Endothelial cell (in vitro differentiated cells): ENCODE measurements at regions not wholly inside any gene's neighbourhood (a gene's known extent, or its start where the extent isn't known, plus 50 kb on each side); places are given as distances from the start of the nearest gene placed in this dataset.
"Not testable (repeated sequence)": the region's sequence is repeated elsewhere in the genome, so short reads cannot be mapped to it uniquely, and the experiment has no call there.

ENCODE experiments used
- DNase-seq: peaks from one replicate; pipeline ENCODE4 v3.0.0; 2021; ENCODE audit warnings: low spot score
- H3K27ac Mint-ChIP-seq: one replicate; pipeline ENCODE4 v1.8.0; 2021; ENCODE audit warnings: mixed read lengths, inconsistent platforms; ENCODE audit not compliant: unreplicated experiment
- H3K27me3 Mint-ChIP-seq: one replicate; pipeline ENCODE4 v1.8.0; 2021; ENCODE audit warnings: mild to moderate bottlenecking, moderate library complexity, mixed read lengths, inconsistent platforms; ENCODE audit not compliant: unreplicated experiment
- H3K36me3 Mint-ChIP-seq: one replicate; pipeline ENCODE4 v1.8.0; 2021; ENCODE audit warnings: mild to moderate bottlenecking, low read depth, mixed read lengths, inconsistent platforms; ENCODE audit not compliant: unreplicated experiment
- H3K4me1 Mint-ChIP-seq: one replicate; pipeline ENCODE4 v1.8.0; 2021; ENCODE audit warnings: mild to moderate bottlenecking, mixed read lengths, inconsistent platforms; ENCODE audit not compliant: unreplicated experiment
- H3K4me3 Mint-ChIP-seq: one replicate; pipeline ENCODE4 v1.8.0; 2021; ENCODE audit warnings: mild to moderate bottlenecking, mixed read lengths, inconsistent platforms; ENCODE audit not compliant: unreplicated experiment
- H3K9me3 Mint-ChIP-seq: one replicate; pipeline ENCODE4 v1.8.0; 2021; ENCODE audit warnings: mixed read lengths, inconsistent platforms; ENCODE audit not compliant: unreplicated experiment
- CTCF ChIP-seq: fragments of 200-600 bp; sonication (generic); IDR thresholded peaks from one replicate; pipeline ENCODE4 v1.5.0; 2021; ENCODE audit warnings: antibody characterized with exemption; ENCODE audit not compliant: unreplicated experiment

GRCh38 chr4:131609039-131609438 is 1540.1 kb upstream of the PCDH10 start:
- no peaks in the 10 kb centered on the region for H3K36me3 Mint-ChIP-seq
- H3K27me3 Mint-ChIP-seq, result peaks cover 1% of the 10 kb centered on the region
- no peak overlapping the region for H3K27ac Mint-ChIP-seq
- no peak for TF ChIP-seq CTCF
- DNase-seq, result no peak
- no peaks in the 10 kb centered on the region for H3K9me3 Mint-ChIP-seq
- H3K4me1 Mint-ChIP-seq, result no peaks in the 10 kb centered on the region
- no peak overlapping the region for H3K4me3 Mint-ChIP-seq

- H3K27ac Mint-ChIP-seq, result not testable (repeated sequence)
Measured at GRCh38 chr4:131610517-131610916, 1538.6 kb upstream of the PCDH10 start.

GRCh38 chr4:131613086-131613823 is 1535.8 kb upstream of the PCDH10 start:
- no peak overlapping the region for H3K27ac Mint-ChIP-seq
- no peaks in the 10 kb centered on the region for H3K9me3 Mint-ChIP-seq
- DNase-seq, result no peak
- no peak for TF ChIP-seq CTCF
- H3K36me3 Mint-ChIP-seq, result no peaks in the 10 kb centered on the region
- H3K4me1 Mint-ChIP-seq, result no peaks in the 10 kb centered on the region
- H3K4me3 Mint-ChIP-seq, result no peak overlapping the region
- H3K27me3 Mint-ChIP-seq, result no peaks in the 10 kb centered on the region

More at GRCh38 chr4:131610517-131610916, 1538.6 kb upstream of the PCDH10 start:
- not testable (repeated sequence) for H3K9me3 Mint-ChIP-seq, DNase-seq, H3K36me3 Mint-ChIP-seq, H3K4me3 Mint-ChIP-seq, H3K27me3 Mint-ChIP-seq, H3K4me1 Mint-ChIP-seq

GRCh38 chr4:131613824-131614216 is 1535.3 kb upstream of the PCDH10 start:
- H3K27me3 Mint-ChIP-seq, result no peaks in the 10 kb centered on the region
- TF ChIP-seq CTCF, result no peak
- no peak overlapping the region for H3K4me3 Mint-ChIP-seq
- no peaks in the 10 kb centered on the region for H3K4me1 Mint-ChIP-seq
- H3K9me3 Mint-ChIP-seq, result no peaks in the 10 kb centered on the region
- H3K36me3 Mint-ChIP-seq, result no peaks in the 10 kb centered on the region
- DNase-seq, result no peak
- no peak overlapping the region for H3K27ac Mint-ChIP-seq

GRCh38 chr4:131632877-131633276 is 1516.2 kb upstream of the PCDH10 start:
- no peak for TF ChIP-seq CTCF
- Mint-ChIP-seq H3K27me3 (peaks cover 4% of the 10 kb centered on the region), H3K36me3 (peaks cover 4% of the 10 kb centered on the region), H3K27ac (no peak overlapping the region), H3K9me3 (peaks cover 13% of the 10 kb centered on the region), H3K4me3 (no peak overlapping the region), H3K4me1 (no peaks in the 10 kb centered on the region)
- no peak for DNase-seq
